CD4-positive, alpha-beta T cell treated with Interleukin-21 for 1 hour (primary cell): ENCODE measurements at regions not wholly inside any gene's neighbourhood (a gene's known extent, or its start where the extent isn't known, plus 50 kb on each side); places are given as distances from the start of the nearest gene placed in this dataset.
"Not testable (repeated sequence)": the region's sequence is repeated elsewhere in the genome, so short reads cannot be mapped to it uniquely, and the experiment has no call there.

Source experiments
- DNase-seq: peaks from one replicate; pipeline ENCODE4 v3.0.0-alpha.2; 2020

DNA sequence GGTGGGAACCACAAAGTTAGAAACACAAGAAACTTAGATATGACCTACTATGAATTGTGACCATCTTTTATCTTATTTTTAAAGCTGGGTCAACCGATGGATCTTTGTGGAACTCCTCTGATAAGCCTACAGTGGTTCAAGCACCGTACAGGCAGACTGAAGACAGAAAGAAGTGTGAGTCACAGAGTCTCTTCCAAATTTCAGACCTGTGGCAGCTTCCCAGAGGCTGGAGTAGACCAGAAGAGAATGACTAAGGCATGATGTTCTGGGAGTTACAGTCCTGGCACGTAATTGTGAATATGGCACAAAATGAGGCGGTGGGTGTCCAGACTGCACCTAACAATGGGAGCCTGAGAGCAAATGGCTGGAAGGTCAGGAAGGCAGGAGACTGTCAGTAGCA, 70.0 kb downstream of the LMO4 start:
- DNase-seq = no peak

DNA sequence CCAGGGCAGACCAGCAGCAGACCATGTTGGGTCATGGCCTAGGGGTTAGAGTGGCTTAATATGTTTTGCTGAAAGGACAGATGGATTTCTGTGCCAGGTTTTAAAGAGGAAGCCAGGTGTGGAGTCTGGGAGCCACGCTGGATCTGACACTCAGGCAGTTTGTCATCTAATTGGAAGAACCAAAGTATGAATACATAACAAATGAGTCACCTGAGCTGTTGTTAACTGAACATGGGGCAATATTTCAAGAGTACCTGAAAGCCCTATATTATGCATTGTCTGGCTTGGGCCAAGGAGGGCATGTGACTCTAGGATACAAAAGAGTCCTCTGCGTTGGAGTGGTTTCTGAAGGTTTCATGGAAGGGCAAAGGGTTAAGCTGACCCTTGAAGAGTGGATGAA, 70.6 kb downstream of the LMO4 start:
- DNase-seq = no peak

DNA sequence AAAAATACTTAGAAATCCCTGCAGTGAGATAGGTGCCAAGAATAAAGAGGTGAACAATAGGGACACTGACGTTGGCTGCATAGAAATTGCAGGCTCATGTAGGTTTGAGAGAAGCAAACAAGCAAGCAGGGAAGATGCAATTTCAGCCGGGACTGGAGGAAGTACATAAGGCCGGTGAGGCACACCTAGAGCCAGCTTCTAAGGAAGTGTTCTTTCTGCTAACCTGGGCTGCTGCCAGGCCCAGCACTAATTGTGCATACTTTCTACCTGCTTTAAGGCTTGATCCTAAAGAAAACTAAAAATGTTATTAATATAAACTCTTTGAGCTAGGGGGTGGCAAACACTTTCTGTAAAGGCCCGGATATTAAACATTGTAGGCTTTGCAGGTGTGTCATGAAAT, 71.0 kb downstream of the LMO4 start:
- no peak for DNase-seq

DNA sequence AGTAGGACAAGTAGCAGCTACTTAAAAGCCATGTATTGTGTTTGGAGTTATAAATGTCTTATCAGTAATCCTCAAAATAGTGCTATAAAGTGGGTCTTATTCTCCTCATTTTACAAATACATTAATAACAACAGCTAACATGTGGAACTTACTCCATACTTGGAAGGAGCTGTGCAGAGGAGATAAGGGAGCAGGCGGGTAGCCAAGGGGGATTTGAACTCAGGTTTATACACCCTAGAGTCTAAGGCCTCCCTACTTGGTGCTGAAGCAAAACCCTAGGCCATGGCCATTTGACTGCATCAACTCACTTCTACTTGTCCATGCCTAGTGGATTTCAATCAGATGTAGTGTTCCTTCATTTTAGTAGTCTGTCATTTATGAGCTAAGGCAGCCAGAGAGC, 72.1 kb downstream of the LMO4 start:
- DNase-seq = no peak

DNA sequence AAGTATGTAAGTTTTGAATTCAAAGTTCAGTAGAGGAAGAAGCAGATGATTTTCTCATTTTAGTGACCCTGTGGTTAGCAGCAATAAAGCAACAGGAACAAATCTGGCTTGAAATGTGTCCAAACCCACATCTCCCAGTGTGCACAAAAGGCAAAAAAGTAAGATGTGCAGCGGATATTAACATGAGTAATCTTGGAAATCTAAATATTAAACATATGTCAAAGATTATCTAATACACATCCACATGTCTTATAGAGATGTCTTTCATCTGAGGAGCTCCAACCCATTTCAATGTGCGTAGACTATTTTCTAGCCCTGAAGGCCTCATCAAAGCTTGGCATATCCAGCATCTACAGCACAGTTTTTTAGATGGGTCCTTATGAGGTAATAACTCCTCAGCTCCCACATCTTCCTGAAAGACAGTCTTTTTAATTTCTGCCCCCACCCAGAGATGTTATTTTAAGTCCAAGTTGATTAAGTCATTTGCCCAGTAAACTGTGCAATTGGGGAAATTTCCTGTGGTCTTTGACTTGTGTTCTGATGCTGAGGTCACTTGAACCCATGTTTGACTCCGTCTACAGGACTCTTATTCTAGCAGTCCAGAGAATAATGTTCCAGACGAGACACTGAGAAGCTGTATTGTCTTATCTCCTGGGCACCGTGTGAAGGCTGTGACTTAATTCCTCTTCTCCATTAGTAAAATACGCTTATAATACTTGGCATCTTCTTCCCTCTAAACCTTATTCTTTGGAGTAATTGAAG, 73.7 kb downstream of the LMO4 start:
- no peak for DNase-seq

DNA sequence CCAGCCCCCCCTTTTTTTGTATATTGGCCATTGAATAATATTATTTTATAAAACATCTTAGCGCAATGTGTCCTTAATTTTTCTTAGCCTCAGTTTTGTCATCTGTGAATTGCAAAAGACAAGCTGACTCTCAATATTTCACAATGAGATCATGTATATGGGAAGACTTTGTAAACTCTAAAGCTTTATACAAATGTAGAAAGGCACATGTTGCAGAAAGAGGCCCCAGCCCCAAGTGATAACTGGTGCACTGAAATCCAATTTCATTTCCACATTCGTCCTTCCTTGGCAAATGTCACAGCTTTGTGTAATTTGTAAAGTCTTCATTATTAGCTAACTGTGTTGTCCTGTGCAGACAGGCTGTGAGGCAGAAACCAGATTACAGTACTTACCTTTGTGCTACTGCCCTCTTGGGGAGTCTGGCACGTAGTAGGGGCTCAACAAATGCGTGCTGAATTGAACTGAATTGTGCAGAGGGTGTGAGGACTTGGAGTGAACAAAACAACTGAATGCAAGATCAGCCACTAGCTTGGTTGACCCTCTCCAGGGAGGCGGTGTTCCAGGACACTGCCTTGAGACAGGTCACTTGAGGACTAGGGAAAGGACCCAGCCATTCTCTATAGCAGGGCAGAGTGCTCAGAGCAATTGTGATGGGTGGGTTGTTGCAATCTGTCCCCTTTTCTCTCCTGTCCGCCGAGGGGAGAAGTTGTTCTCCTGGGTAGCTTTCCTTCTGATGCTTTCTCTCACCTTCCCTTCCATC, 74.6 kb downstream of the LMO4 start:
- no peak for DNase-seq

DNA sequence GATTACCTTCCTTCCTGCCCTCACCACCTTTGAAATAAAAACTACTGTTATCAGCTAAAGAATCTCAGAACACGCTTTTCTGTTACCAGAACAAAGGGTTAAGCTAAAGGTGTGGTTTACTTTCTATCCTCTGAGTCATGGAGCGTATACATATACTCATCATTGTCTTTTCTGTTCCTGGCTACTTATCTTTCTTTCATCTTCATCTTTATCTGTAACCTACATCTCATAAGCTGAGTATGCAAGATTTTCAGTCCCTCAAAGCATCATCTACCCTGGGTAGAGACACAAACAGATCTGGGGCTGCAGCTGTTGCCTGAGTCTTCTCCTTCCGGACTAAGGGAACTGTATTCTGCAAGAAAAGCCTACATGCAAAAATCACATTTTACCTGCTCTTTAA, 75.6 kb downstream of the LMO4 start:
- DNase-seq = peak; percentile 42

DNA sequence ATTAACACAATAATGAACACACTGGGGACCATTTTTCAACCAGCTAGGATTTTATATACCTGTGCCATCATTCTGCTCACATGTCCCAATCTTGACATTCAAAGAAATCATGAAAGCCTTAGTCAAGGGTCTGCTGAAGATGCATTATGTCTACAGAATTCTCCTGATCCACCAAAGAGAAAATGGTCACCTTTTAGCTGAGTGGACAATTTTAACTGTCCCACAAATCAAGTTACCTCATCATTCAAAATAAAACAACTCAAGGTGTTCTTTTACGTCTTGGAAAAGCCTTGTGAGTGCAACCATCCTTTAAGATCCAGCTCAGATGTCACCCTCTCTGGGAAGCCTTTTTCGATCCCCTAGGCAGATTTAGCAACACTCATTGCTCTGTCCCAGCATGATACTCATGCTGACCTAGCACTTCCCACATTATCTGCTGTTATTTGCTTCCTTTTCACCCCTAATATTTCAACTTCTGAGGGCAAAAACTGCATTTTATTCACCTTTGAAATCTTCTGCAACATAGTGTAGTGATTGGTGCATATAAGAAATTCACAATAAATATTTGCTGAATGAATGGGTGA, 80.1 kb downstream of the LMO4 start:
- no peak for DNase-seq

DNA sequence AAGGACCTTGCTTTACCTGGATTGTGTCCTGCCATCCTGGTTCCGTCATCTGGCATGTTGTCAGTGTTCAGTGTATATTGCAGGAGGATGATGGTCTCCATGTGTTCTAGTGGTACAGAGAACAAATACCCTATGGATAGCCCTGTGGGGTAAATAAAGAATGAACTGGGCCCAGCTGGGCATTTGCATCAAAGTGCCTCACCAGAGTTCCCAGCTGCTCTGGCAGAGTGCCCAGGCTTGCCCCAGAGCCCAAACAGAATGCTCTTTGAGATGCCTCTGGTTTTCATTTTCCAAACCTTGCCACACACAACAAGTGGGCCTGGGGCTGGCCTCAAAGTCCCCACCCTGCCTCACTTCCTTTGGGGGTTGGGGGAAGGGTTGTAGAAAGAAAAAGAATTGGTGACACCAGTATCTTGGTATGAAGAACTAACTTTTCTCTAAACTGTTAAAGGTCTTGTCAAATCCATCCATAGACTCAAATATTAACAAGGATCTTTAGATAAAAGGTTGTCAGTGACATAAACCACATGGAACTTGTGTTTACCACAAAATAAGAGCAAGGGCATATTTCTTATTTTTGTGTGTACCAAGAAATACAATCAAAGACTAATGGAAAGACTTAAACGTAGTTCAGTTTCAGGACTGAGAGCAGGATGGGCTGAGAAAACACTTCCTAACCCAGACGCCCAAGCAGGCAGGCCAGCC, 82.2 kb downstream of the LMO4 start:
- no peak for DNase-seq

DNA sequence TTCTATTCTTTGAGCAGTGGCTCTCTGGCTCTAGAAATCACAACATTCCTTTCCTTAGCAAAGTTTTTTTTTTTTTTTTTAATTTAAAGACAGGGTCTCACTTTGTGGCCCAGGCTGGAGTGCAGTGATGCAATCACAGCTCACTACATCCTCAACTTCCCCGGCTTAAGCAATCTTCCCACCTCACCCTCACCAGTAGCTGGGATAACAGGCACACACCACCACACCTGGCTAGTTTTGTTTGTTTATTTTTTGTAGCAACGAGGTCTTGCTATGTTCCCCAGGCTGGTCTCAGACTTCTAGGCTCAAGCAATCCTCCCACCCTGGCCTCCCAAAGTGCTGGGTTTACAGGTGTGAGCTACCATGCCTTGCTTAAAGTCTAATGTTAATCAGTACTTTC, 85.2 kb downstream of the LMO4 start:
- not testable (repeated sequence) for DNase-seq

DNA sequence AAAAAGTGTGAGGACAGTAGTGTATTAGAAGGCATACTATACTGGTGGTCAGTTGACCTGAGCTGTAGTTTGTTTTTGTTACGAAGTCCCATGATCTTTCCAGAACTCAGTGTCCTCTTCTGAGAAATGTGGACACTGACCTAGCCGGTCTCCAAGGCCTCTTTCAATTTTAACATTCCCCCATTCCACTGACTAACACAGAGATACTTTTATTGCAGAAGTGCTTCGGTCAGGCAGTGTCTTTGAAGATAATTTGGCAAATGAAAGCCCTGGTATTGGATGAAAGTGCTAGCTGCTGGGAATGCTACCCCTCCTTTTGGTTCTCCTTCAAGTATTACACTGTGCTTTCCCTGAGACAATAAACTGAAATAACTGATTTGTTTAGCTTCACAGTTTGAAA, 89.4 kb downstream of the LMO4 start:
- DNase-seq = no peak

DNA sequence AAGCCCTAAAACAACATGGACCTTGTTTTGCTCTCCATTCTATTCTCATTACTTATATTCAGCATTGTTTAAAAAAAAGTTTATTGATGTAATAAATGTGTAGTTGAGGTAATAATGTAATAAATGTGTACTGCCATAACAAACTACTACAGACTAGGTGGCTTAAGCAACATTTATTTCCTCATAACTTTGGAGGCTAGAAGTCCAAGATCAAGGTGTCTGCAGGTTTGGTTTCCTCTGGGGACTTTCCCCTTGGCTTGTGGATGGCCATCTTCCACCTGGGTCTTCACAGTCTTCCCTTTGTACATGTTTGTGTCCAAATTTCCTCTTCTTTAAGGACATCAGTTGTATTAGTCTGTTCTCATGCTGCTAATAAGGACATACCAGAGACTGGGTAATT, 93.1 kb downstream of the LMO4 start:
- DNase-seq = no peak

DNA sequence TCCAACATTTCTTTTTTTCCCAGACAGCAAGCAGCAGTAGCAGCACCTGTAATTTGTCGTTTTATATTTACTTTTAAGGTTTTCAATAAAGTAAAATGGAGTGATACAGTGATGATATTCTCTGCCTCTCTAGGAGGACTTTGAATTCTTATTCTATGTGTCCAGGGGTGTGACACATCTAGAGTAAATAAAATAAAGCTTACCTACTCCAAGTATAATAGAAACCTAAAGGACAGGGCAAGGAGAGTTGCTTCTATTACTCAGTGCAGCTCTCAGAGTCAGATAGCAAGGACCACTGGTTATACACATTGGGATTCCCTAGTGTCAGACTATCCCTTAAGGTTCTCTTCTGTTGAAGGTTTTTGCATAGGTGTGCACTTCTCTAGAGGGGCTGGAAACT, 95.9 kb downstream of the LMO4 start:
- no peak for DNase-seq

DNA sequence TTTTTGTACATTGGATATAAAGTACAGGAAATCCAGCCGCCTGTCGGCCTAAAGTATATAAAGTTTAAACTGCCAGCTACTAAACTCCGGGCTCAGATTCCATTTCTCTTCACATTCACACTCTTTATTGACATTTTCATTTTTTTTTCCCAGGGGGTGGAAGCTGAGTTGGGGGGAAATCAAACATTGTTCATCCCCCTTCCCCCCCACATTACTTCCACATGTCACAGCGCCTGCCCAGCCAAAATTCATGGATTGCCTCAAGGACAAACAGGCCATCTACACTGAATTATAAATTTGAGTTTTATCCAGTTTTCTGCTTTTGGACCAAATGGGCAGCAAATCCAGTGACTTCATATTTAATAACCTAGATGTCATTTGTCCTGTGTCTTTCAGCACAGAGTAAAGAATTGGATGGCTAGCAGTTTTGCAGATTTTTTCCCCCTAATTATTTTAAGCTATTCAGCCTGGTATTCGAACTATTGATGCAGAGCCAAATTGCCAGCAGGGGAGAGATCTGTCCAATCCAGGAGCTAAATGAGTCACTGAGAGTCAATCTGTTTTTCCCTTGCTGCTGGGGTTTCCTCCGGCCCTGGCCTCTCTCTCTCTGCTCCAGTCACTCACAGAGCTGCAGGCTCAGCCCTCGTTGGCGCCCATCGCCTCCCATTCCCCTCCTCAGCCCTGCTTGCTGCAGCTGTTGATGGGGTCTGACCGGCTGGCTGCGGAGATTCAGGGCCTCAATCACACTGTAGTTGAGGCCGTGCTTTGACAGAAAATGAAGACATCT, 98.0 kb downstream of the LMO4 start:
- no peak for DNase-seq

DNA sequence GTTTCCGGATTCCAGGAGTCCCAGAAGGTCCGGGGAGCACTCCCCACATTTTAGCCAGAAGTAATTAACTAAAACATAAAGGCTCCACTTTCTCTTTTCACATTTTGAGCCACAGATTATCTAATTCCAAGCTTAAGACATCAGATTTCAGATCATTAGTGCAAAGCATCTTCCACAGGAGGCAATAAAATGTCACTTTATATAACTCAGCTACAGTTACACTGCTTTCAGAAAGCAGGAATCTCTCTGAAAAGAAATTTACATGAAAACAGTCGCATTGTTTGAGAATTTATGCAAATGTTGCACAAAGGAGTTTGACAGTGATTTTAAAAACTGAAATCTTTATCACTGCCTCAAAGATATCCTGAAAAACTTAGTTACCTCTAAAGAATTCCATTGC, 99.7 kb downstream of the LMO4 start:
- DNase-seq = no peak

DNA sequence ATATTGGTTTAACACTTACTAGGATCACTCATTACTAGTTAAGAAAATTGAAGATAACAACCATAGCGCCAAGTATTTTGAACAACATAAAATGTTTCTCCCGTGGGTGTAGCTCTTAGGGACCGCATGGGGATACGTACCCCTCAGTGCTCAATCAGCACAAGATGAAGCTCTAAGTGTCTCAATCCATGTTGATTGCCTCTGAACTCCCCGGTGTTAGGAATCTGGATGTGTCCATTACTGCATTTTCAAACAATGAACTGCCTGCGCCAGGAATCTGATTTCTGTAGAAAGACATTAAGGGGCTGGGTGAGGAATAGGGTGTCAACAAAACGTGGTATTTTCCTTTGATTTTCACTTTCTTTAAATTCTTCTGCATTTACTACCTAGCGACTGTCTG, 100.2 kb downstream of the LMO4 start:
- DNase-seq = no peak

DNA sequence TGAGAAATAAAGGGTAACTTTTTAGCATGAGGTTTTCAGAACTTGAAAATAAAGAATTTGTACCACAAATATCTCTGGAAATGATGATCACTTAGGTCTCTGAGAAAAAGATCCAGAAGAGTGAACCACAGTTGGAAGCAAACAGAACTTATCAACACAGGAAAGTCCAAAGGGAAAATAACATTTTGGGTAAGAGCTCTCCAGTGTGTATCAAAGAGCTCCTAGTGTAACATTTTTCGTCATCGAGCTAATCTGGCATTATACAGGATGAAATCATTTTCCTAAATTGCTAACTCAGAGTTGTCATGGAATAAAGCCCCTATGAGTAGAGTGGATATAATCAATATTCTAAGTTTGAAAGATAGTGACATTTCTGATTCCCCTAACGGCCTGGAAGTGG, 104.0 kb downstream of the LMO4 start:
- no peak for DNase-seq

DNA sequence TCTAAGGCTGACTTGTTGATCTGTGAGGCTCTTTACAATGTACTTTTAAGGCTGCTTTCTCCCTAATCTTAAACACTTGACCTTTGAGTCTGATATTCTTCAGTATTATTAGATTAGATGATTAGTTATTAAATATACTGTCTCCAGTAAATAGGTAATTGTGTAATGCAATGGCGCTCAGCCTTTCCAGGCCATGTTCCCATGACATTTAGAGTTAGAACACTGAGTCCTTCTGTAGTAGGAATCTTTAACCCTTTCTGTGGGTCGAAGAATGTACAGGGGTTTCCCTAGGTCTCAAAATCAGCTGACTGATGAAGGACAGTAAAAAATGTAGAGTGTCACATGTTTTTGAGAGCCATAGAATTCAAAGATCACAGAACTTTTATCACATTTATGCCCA, 104.4 kb downstream of the LMO4 start:
- not testable (repeated sequence) for DNase-seq

DNA sequence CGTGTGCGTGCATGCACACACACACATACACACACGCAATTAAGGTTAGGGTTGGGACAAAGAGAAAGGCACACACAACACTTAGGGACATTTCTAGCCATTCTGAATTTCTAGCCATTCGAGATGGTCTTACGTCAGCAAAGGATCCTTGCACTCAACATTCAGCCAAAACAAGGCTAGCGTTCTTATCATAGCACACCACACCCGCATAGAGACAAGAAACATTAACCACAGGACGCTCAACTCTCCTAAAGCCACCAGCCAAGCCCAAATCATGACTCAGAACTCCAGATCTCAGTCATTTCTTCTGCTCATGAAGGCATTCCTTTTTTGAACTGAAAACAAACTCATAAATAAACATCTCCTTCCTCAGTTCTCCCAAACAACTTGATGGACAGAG, 106.8 kb downstream of the LMO4 start:
- DNase-seq = no peak

DNA sequence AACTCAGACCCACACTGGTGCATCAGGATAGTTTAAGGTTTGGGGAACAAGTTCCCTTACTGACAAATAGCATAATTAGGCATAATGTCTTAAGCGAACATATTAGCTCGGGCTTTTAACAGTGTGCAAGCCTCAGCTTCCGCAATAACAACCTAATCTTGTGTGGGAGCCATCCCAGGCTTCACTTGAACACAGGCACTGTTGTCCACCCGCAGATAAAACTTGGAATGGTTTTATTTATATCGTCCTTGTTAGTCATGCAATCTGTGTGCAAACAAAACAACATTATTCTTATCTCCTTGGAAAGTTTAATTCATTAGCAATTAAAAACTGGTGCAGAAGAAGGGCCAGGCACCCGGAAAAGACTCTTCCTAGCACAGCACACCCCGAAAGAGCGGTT, 107.4 kb downstream of the LMO4 start:
- DNase-seq = not testable (repeated sequence)

DNA sequence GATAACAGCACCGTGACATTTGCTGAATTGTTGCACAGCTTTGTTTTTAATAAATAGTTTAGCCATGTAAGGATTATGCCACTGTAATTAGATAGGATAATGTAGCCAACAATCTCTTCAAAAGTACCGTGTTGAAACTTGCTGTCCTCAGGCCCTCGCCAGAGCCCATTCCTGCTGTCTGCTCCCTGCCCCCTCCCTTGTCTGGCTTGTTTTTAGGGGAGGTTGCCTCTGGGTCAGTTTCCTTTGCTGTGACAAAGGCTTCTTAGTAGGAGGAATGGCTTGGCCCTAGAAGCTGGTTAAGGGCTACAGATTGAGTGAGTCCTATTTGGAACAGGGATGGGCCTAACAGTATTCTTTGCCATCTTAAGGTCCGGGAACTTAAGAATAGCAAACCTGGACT, 107.9 kb downstream of the LMO4 start:
- no peak for DNase-seq

DNA sequence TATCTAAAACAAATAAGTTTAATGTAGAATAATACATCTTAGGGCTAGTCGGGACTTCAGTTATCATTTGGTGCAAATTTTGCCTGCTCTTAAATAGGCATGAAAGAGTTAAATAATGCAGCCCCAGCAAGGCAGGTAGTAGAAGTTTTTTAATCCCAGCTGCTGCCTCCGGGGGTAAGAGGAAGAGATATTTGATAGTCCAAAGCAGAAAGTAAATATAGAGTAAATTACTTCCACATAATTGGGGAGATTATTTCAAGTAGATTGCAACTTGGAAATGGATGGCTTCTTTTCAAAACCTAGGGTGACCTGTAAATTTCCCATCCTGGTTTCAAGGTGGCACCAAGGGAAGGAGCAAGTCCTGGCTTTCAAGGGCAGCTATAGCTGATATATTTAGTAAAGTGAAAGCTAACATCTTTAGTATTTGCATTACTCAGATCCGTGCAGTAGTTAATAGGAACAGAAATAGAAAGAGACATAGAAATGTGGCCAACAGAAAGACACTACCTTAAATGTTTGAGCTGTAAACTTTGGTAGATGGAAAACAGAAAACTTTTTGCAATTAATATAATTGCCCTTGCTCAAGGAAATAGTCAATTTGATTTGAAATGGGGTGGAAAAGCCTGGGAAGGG, 109.1 kb downstream of the LMO4 start:
- DNase-seq = no peak
